ENCODE measurements at regions not wholly inside any gene's neighbourhood (a gene's known extent, or its start where the extent isn't known, plus 50 kb on each side); places are given as distances from the start of the nearest gene placed in this dataset.
"Not testable (repeated sequence)": the region's sequence is repeated elsewhere in the genome, so short reads cannot be mapped to it uniquely, and the experiment has no call there.

DNA sequence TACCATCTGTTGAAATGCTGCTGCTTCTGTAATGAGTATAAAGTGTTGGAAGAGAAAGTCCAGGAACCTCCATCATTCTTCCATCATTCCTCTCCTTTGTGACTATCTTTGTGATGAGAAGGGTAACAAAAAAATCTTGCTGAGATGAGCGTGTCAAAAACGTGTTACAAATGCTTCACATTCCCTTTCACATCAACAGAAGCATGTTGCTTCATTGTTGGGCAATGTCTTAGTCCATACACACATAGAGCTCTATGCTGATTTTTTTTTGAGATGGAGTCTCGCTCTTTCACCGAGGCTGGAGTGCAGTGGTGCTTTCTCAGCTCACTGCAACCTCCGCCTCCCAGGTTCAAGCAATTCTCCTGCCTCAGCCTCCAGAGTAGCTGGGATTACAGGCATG lies 114.1 kb upstream of the ESR1 start:
- Histone ChIP-seq H3K27ac (no peak overlapping the region), H3K36me3 (no peaks in the 10 kb centered on the region), H3K9me3 (no peaks in the 10 kb centered on the region), H3K27me3 (no peaks in the 10 kb centered on the region), H3K4me1 (no peaks in the 10 kb centered on the region), H3K4me3 (no peak overlapping the region)
- no peak for DNase-seq
- TF ChIP-seq CTCF (IDR thresholded peaks at IDR 0.05) (no peak), POLR2A (IDR thresholded peaks at IDR 0.05) (no peak)

- H3K9me3 ChIP-seq, result no peaks in the 10 kb centered on the region
- no peaks in the 10 kb centered on the region for H3K4me1 ChIP-seq
- no peaks in the 10 kb centered on the region for H3K27me3 ChIP-seq
- TF ChIP-seq CTCF (IDR thresholded peaks at IDR 0.05) (no peak), POLR2A (IDR thresholded peaks at IDR 0.05) (no peak)
- H3K4me3 ChIP-seq, result no peak overlapping the region
- no peak overlapping the region for H3K27ac ChIP-seq
- DNase-seq, result no peak
- H3K36me3 ChIP-seq, result no peaks in the 10 kb centered on the region
Measured at GRCh38 chr6:151695156-151695555, 112.3 kb upstream of the ESR1 start.

- H3K27me3 ChIP-seq, H3K4me1 ChIP-seq, H3K4me3 ChIP-seq, H3K9me3 ChIP-seq, H3K27ac ChIP-seq, H3K36me3 ChIP-seq, DNase-seq: not testable (repeated sequence)
Measured at GRCh38 chr6:151696302-151696701, 111.2 kb upstream of the ESR1 start.

DNA sequence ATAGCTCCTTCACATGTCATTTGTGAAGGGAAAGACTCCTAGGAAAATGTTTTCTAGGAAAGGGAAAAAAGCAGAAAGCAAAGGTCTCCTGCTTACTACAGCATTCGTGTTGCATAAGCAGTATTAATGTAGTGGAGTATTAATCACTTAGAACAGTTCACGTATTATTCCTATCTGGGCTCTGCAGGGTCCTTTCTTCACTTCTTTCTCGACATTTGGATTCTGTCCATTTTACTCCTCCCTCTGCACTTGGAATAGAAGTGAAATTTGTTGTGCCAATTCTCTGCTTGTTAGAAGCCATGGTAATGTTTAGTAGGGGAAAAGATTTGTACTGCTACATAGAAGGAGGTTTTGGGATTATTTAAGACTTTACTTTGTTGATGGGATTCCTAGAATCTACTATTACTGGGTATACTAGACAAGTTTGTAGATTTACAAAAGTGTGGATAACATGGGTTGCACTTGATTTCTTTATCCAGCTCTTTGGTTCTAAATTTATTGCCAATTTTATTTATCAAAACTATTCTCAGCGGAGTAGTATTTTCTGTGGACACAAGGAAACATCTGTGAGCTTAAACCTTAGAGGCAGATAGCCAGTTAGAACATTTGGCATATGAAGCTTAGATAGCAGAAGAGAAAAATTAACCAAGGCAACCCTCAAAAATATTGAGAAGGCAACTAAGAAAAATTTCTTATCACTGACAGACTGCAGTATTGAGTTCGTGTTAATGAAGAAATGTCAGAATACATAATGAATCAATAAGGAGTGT lies 108.4 kb upstream of the ESR1 start:
- no peak for TF ChIP-seq POLR2A (IDR thresholded peaks at IDR 0.05)
- TF ChIP-seq CTCF (IDR thresholded peaks at IDR 0.05), result no peak
- no peak overlapping the region for H3K27ac ChIP-seq
- no peaks in the 10 kb centered on the region for H3K4me1 ChIP-seq
- no peak overlapping the region for H3K4me3 ChIP-seq
- H3K36me3 ChIP-seq, result no peaks in the 10 kb centered on the region
- H3K9me3 ChIP-seq, result no peaks in the 10 kb centered on the region
- H3K27me3 ChIP-seq, result no peaks in the 10 kb centered on the region
- DNase-seq, result no peak

DNA sequence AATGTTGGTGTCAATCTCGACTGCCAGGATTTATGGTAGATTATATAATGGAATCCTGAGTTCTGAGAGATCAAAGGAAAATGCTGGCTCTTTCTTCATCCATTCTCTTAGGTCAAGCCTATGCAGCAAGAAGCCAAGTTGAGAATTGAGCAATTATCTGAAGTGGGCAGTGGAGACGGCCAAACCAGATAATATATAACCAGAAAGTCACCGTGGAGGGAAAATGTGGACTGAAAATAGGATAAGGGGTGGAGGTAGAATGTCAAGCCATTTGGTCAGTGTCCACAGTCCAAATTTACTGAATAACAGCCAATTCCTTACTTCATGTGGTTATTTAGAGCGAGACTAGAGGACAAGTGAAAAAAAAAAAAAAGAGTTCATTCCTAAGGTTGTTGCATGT lies 107.8 kb upstream of the ESR1 start:
- Histone ChIP-seq H3K9me3 (no peaks in the 10 kb centered on the region), H3K4me3 (no peak overlapping the region), H3K27ac (no peak overlapping the region), H3K4me1 (no peaks in the 10 kb centered on the region), H3K27me3 (no peaks in the 10 kb centered on the region), H3K36me3 (no peaks in the 10 kb centered on the region)
- DNase-seq, result no peak
- TF ChIP-seq CTCF (IDR thresholded peaks at IDR 0.05), result no peak
- TF ChIP-seq POLR2A (IDR thresholded peaks at IDR 0.05), result no peak

DNA sequence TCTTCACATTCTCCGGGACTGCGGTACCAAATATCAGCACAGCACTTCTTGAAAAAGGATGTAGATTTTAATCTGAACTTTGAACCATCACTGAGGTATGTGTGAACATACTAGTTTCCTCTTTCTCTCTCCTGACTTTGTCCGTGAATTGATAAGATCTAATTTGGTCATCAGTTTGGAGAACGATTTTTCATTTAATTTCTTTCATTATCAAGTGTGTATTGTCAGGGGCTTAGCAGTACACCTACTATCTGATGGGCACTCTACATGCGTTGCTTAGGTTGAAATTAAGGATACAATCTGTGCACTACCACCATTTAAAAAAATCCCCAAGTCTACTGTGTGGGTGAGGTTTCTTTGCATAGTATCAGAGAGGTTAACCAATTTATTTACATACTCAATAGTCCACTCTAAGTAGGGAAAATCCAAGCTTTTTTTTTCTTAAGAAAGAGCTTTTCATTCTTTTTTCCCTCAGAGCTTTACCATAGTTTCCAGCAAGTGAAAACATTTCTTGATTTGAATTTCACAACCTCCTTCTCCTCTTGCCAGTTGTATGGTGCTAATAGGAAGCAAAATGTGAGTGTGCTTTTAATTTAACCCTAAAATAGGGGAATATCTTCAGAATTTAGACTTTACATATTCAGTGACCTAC lies 105.4 kb upstream of the ESR1 start:
- no peak overlapping the region for H3K27ac ChIP-seq

More for the DNA sequence above, 105.4 kb upstream of the ESR1 start:
- H3K36me3 ChIP-seq, result no peaks in the 10 kb centered on the region
- no peaks in the 10 kb centered on the region for H3K4me1 ChIP-seq
- no peaks in the 10 kb centered on the region for H3K27me3 ChIP-seq
- no peak overlapping the region for H3K4me3 ChIP-seq
- no peak for TF ChIP-seq POLR2A (IDR thresholded peaks at IDR 0.05)
- no peak for TF ChIP-seq CTCF (IDR thresholded peaks at IDR 0.05)
- H3K9me3 ChIP-seq, result no peaks in the 10 kb centered on the region
- DNase-seq, result no peak
